ENCODE measurements at regions not wholly inside any gene's neighbourhood (a gene's known extent, or its start where the extent isn't known, plus 50 kb on each side); places are given as distances from the start of the nearest gene placed in this dataset.

DNA sequence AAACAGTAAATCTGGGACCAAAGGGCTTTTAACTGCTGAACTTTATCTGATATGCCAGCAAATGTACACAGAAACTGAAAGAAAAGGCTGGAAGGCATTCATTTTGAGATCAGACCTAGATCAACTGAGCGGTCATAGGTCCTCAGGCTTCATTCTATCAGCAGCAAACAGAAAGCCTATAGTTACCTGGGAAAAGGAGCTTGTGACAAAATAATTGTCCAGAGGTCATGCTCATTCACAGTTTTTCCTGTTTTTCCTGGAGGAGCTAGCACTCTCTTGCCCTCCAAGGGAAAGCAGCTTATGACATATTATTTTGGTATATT is 320.2 kb downstream of the AHR start:
- no peaks in the 10 kb centered on the region for H3K36me3 ChIP-seq
- in situ Hi-C loops (cut with MboI; ENCODE audit: low pct_ligation_motif_present in 1 of 4, low pct_unique_long_range_greater_than_20kb in 1 of 4, low sequenced_read_pairs in 3 of 4) = no loop called here
- peak overlapping the region in 2 of 4 donors; percentile 17 to 25 for H3K4me3 ChIP-seq
- no peak for DNase-seq
- peaks cover 0 to 5% (median 0%) of the 10 kb centered on the region in 4 donors for H3K4me1 ChIP-seq
- H3K27ac ChIP-seq = peak overlapping the region in 2 of 4 donors; percentile 7 to 44
- H3K9me3 ChIP-seq = no peaks in the 10 kb centered on the region
- no peaks in the 10 kb centered on the region for H3K27me3 ChIP-seq
- 33 to 57% methylated on average over 1 of the region's 1 CpG for WGBS, 2 donors (ENCODE audit: low coverage in 1 of 2)
- TF ChIP-seq POLR2A (IDR thresholded peaks at IDR 0.05) (no peak), EP300 (IDR thresholded peaks at IDR 0.05; ENCODE audit: low read depth) (no peak), POLR2AphosphoS5 (IDR thresholded peaks at IDR 0.05) (no peak)
- TF ChIP-seq, protein P1, sequence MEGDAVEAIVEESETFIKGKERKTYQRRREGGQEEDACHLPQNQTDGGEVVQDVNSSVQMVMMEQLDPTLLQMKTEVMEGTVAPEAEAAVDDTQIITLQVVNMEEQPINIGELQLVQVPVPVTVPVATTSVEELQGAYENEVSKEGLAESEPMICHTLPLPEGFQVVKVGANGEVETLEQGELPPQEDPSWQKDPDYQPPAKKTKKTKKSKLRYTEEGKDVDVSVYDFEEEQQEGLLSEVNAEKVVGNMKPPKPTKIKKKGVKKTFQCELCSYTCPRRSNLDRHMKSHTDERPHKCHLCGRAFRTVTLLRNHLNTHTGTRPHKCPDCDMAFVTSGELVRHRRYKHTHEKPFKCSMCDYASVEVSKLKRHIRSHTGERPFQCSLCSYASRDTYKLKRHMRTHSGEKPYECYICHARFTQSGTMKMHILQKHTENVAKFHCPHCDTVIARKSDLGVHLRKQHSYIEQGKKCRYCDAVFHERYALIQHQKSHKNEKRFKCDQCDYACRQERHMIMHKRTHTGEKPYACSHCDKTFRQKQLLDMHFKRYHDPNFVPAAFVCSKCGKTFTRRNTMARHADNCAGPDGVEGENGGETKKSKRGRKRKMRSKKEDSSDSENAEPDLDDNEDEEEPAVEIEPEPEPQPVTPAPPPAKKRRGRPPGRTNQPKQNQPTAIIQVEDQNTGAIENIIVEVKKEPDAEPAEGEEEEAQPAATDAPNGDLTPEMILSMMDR (IDR thresholded peaks at IDR 0.05) = no peak
- intact Hi-C loops (cut with DNase I; ENCODE audit: low total_unique reads) = no loop called here

DNA sequence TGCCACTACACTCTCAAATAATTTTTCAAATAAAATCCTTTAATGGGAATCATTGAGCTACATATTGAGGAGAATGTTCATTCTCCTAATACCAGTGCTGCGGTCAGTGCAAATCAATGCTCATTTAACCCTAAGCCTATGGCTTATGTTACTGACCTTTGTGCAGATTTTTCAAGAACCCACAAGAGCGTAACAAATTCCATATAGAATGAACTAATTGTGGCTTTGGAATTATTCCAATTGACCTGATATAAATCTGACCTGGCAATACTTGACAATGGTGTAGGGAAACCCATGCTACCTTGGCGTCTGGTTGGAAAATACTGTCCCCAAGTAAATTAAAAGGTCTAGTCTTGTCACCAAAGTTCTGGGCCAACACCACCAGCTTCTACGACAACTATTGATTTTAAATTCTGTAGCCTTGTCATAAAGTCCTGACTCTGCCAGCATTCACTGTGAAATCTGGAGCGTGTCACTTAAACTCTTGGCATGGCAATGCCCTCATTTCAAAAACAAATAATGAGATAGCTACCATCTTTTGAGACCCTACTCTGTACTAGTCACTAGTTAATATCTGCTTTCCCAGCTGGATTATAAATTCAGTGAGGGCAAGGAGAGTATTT is 320.9 kb downstream of the AHR start:
- Histone ChIP-seq H3K4me3 (no peak overlapping the region), H3K36me3 (no peaks in the 10 kb centered on the region), H3K27me3 (no peaks in the 10 kb centered on the region), H3K4me1 (peaks cover 0 to 5% (median 0%) of the 10 kb centered on the region in 4 donors), H3K9me3 (no peaks in the 10 kb centered on the region), H3K27ac (no peak overlapping the region)
- WGBS, 2 donors (ENCODE audit: low coverage in 1 of 2) = 91 to 93% methylated on average over 5 of the region's 5 CpGs
- TF ChIP-seq EP300 (IDR thresholded peaks at IDR 0.05; ENCODE audit: low read depth) (no peak), POLR2A (IDR thresholded peaks at IDR 0.05) (no peak), POLR2AphosphoS5 (IDR thresholded peaks at IDR 0.05) (no peak)
- TF ChIP-seq, protein P1 (IDR thresholded peaks at IDR 0.05) = no peak
- intact Hi-C loops (cut with DNase I; ENCODE audit: low total_unique reads) = no loop called here
- no peak for DNase-seq
- in situ Hi-C loops (cut with MboI; ENCODE audit: low pct_ligation_motif_present in 1 of 4, low pct_unique_long_range_greater_than_20kb in 1 of 4, low sequenced_read_pairs in 3 of 4) = no loop called here

DNA sequence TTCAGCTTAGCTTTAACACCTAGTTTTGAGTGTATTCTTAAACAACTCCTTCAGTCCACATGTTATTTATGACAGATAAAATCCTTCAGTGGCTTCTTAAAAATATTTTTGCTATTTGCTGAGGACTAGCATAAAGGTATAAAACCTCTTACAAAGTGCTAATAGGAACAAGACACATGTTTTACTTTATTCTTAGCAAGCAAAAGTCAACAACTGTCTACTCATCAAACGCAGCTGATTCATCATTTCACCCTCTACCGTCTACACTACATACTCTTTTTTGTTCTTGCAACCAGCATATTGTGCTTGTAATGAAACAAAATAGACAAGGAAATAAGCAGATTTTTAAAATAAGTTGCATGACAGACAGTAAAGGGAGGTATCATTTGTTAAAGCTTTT is 319.7 kb downstream of the SNX13 start:
- TF ChIP-seq EP300 (IDR thresholded peaks at IDR 0.05; ENCODE audit: low read depth) = no peak
- no peak for TF ChIP-seq POLR2A (IDR thresholded peaks at IDR 0.05)
- no peak for TF ChIP-seq POLR2AphosphoS5 (IDR thresholded peaks at IDR 0.05)
- TF ChIP-seq, protein P1 (IDR thresholded peaks at IDR 0.05) = no peak
- 65 to 71% methylated on average over 2 of the region's 2 CpGs for WGBS, 2 donors (ENCODE audit: low coverage in 1 of 2)
- H3K9me3 ChIP-seq = no peaks in the 10 kb centered on the region
- no peaks in the 10 kb centered on the region for H3K27me3 ChIP-seq
- H3K4me1 ChIP-seq = peaks cover 0 to 5% (median 0%) of the 10 kb centered on the region in 4 donors
- no peaks in the 10 kb centered on the region for H3K36me3 ChIP-seq
- in situ Hi-C loops (cut with MboI; ENCODE audit: low pct_ligation_motif_present in 1 of 4, low pct_unique_long_range_greater_than_20kb in 1 of 4, low sequenced_read_pairs in 3 of 4) = no loop called here
- no peak for DNase-seq
- no peak overlapping the region for H3K4me3 ChIP-seq
- H3K27ac ChIP-seq = no peak overlapping the region
- intact Hi-C loops (cut with DNase I; ENCODE audit: low total_unique reads) = no loop called here

DNA sequence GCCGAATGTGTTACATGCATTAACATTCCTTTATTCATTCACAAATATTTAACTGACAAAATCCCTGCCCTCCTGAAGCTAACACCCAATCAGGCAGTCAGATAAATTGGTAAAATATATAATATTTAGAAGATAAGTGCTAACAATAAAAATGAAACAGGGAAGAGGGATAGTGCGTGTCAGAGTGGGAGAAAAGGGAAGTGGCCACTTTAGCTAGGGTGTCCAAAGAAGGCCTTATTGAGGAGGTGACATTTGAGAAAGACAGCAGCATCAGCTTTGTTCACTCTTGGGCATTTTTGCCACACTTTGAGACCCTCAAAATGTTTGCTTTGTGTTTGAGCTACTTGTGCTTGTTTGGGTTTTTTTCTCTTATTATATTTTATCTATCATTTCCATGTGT is 317.8 kb downstream of the SNX13 start:
- Histone ChIP-seq H3K4me1 (peaks cover 0 to 5% (median 0%) of the 10 kb centered on the region in 4 donors), H3K36me3 (no peaks in the 10 kb centered on the region), H3K27ac (no peak overlapping the region), H3K9me3 (no peaks in the 10 kb centered on the region), H3K4me3 (no peak overlapping the region), H3K27me3 (no peaks in the 10 kb centered on the region)
- no peak for TF ChIP-seq POLR2A (IDR thresholded peaks at IDR 0.05)
- TF ChIP-seq POLR2AphosphoS5 (IDR thresholded peaks at IDR 0.05) = no peak
- no peak for TF ChIP-seq EP300 (IDR thresholded peaks at IDR 0.05; ENCODE audit: low read depth)
- TF ChIP-seq, protein P1 (IDR thresholded peaks at IDR 0.05) = no peak
- in situ Hi-C loops (cut with MboI; ENCODE audit: low pct_ligation_motif_present in 1 of 4, low pct_unique_long_range_greater_than_20kb in 1 of 4, low sequenced_read_pairs in 3 of 4) = no loop called here
- no peak for DNase-seq
- 84 to 86% methylated on average over 2 of the region's 2 CpGs for WGBS, 2 donors (ENCODE audit: low coverage in 1 of 2)
- intact Hi-C loops (cut with DNase I; ENCODE audit: low total_unique reads) = no loop called here
